IPS DF 6.9 (cell line): ENCODE measurements at regions not wholly inside any gene's neighbourhood (a gene's known extent, or its start where the extent isn't known, plus 50 kb on each side); places are given as distances from the start of the nearest gene placed in this dataset.

Experiments
- DNase-seq: peaks from one replicate; pipeline ENCODE4 v3.0.0-alpha.2; 2013; ENCODE audit warnings: low read depth, low spot score
- H3K27ac ChIP-seq: one replicate; pipeline ENCODE4 v1.5.1; 2013; ENCODE audit warnings: low read length, control low read depth
- H3K27me3 ChIP-seq: 2 replicates; pipeline ENCODE4 v1.6.1; 2013; ENCODE audit warnings: mild to moderate bottlenecking, low read length; ENCODE audit not compliant: control insufficient read depth, insufficient read depth
- H3K36me3 ChIP-seq: 2 replicates; pipeline ENCODE4 v1.6.1; 2013; ENCODE audit warnings: low read length; ENCODE audit not compliant: control insufficient read depth, insufficient read depth
- H3K4me1 ChIP-seq: 2 replicates; pipeline ENCODE4 v1.6.1; 2013; ENCODE audit warnings: low read length; ENCODE audit not compliant: control insufficient read depth, insufficient read depth
- H3K4me3 ChIP-seq: 2 replicates; pipeline ENCODE4 v1.5.1; 2013; ENCODE audit warnings: mild to moderate bottlenecking, low read length
- H3K9me3 ChIP-seq: 2 replicates; pipeline ENCODE4 v1.6.1; 2013; ENCODE audit warnings: low read length, inconsistent platforms; ENCODE audit not compliant: control insufficient read depth, insufficient read depth
- WGBS: extraction: QIAGEN DNeasy Blood & Tissue Kit; methylation state at CpG from one replicate; pipeline ENCODE4 v1.1.7; 2013; ENCODE audit warnings: mixed read lengths, missing lambda C conversion rate; ENCODE audit not compliant: insufficient read length, insufficient coverage; 5-methylcytosine and 5-hydroxymethylcytosine counted together

DNA sequence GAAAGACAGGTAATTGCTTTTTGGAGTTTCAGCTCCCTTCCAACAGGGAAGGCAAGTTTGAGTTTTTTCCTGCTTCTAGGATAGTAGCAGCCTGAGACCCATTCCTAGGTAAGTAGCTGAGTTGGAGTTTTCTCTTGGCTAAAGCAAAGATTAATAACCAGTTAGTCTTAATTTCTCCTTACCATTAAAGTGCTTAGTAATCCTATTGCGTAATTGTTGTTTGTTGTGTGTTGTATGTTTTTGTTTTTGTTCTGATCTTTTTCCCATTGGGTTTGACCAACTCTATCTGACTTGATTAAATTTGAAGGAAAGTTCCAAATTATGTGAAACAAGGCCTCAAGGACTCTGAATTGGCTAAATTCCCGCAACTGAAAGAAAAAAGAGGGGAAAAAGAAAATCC is 83.5 kb downstream of the TBX22 start:
- WGBS = no CpG with 5 or more reads among the region's 2 CpGs
- Histone ChIP-seq H3K4me1 (no peaks in the 10 kb centered on the region), H3K4me3 (no peak overlapping the region), H3K27me3 (no peaks in the 10 kb centered on the region), H3K36me3 (no peaks in the 10 kb centered on the region), H3K9me3 (no peaks in the 10 kb centered on the region), H3K27ac (no peak overlapping the region)
- no peak for DNase-seq

DNA sequence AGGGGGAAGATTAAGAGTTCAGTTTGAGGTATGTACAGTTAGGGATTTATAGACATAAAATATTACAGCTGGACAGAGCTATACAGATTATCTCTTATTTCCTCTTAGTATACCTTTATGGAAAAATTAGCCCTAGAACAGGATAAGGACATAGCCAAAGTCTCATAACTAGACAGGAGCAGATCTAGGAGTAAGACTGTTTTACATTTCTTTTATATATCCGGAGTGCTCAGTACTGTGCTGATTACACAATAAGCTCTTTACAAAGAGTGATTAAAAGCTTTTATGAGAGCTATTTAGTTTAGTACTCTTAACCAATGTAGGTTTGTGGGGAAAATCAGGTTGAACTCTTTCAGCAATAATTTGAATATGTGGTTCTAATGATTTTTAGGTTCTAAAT is 105.8 kb downstream of the TBX22 start:
- H3K9me3 ChIP-seq = no peaks in the 10 kb centered on the region
- H3K4me3 ChIP-seq = no peak overlapping the region
- WGBS = no CpG with 5 or more reads among the region's 1 CpG
- no peak overlapping the region for H3K27ac ChIP-seq
- DNase-seq = no peak
- H3K4me1 ChIP-seq = no peaks in the 10 kb centered on the region
- no peaks in the 10 kb centered on the region for H3K27me3 ChIP-seq
- H3K36me3 ChIP-seq = no peaks in the 10 kb centered on the region

DNA sequence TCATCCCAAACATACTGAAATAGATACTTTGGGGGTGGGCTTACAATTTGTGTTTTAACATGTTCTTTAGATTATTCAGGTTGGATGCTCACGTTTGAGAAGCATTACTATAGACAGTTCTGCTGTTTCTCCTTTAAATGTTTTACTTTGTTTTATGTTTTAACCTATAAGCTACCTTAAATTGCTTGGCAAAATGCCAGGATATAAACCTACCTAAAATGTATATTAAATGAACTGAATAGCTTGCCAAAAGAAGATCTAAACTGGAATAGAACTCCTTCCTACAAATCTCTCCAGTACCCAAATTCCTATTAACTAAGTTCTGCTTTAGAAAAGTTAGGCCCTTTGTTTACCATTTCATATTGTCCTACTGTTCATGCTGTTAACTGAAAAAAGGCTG is 124.4 kb downstream of the TBX22 start:
- no peak overlapping the region for H3K27ac ChIP-seq
- DNase-seq = no peak
- no peaks in the 10 kb centered on the region for H3K4me1 ChIP-seq
- H3K27me3 ChIP-seq = no peaks in the 10 kb centered on the region
- no peak overlapping the region for H3K4me3 ChIP-seq
- no peaks in the 10 kb centered on the region for H3K36me3 ChIP-seq
- no peaks in the 10 kb centered on the region for H3K9me3 ChIP-seq
- WGBS = no CpG with 5 or more reads among the region's 1 CpG

DNA sequence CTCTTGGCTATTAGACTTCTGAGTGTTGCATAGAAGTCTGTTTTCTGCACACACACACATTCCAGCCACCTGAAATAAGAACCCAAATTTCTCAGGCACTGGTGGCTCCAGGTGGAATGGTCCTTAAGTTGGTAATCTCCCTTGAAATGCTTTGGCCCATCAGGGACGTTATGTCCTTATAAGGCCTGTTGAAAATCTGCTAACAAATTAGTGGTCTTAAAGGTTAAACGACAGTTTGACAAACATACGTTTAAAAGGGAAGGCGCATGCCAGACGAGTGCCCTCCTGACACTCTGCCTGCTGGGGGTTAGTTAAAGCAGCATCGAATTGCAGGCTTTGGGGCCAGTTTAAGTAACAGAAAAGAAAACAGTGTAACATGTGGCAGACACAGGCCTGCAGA is 125.0 kb downstream of the TBX22 start:
- Histone ChIP-seq H3K27me3 (no peaks in the 10 kb centered on the region), H3K9me3 (no peaks in the 10 kb centered on the region), H3K4me3 (no peak overlapping the region), H3K4me1 (no peaks in the 10 kb centered on the region), H3K27ac (no peak overlapping the region), H3K36me3 (no peaks in the 10 kb centered on the region)
- no peak for DNase-seq
- no CpG with 5 or more reads among the region's 6 CpGs for WGBS

DNA sequence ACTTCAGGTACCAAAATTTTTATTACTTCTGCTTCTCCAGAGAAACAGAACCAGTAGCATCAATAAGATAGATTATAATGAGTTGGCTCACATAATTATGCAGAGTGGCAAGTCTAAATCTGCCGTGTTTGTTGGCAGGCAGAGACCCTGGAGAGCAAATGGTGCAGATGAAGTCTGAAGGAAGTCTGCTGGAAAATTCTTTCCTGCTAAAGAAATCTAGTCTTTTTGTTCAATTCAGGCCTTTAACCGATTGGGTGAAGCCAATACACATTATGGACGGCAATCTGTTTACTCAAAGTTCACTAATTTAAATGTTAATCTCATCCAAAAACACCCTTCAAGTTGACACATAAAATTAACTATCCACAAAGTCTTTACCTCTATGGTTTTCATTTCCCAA is 156.0 kb downstream of the TBX22 start:
- WGBS = no CpG with 5 or more reads among the region's 3 CpGs
- H3K4me3 ChIP-seq = no peak overlapping the region
- H3K36me3 ChIP-seq = no peaks in the 10 kb centered on the region
- H3K27me3 ChIP-seq = no peaks in the 10 kb centered on the region
- DNase-seq = no peak
- H3K9me3 ChIP-seq = no peaks in the 10 kb centered on the region
- H3K27ac ChIP-seq = no peak overlapping the region
- H3K4me1 ChIP-seq = no peaks in the 10 kb centered on the region

DNA sequence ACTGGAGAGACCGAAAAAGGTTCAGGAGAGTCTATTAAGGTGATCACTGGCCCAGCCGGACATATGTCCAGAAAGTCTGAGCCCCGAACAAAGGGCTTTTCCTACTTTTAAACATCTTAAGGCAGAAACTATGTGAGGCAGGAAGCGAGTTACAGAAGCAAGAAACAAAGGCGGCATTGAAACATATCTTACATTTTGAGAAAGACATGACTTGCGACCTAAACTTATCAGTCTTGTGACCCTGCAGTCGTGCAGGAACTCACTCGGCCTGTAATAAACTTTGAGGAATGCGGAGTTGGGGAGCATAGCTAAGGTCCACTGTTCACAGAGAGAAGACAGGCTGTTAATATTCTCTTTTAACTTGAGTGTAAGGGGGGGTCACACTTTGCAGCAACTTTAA is 158.7 kb downstream of the TBX22 start:
- no peak overlapping the region for H3K27ac ChIP-seq
- H3K4me3 ChIP-seq = no peak overlapping the region
- no peak for DNase-seq
- H3K36me3 ChIP-seq = no peaks in the 10 kb centered on the region
- H3K9me3 ChIP-seq = no peaks in the 10 kb centered on the region
- H3K4me1 ChIP-seq = no peaks in the 10 kb centered on the region
- H3K27me3 ChIP-seq = no peaks in the 10 kb centered on the region
- 100% methylated on average over 1 of the region's 9 CpGs for WGBS

DNA sequence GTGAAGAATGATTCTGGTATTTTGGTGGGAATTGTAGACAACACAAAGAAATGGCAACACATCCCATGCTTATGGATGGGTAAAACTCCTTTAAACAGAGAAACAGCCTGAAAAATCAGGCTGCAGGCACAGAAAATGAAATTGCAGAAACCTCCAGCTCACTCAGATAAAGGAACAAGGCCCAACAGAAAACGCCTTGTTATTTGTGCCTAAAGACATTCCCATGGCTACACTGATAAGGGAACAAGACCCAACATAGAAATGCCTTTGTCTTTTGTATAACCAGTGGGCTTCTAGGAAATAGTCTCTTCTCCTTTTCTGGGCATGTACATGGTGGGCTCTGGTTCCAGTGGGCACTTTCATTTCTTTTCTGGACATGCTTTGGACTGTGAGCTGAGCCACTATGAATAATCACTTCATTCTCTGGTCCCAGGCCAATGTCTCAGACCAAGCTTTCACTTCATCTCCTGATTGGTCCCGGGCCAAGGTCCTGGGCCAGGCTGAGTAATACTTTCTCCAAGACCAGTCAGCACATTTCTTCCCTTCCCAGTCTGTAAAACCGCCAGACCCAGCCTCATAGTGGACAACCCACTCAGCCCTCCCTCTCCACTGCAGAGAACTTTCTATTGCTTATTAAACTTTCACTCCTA is 160.5 kb downstream of the TBX22 start:
- no peak overlapping the region for H3K4me3 ChIP-seq
- H3K4me1 ChIP-seq = no peaks in the 10 kb centered on the region
- H3K27me3 ChIP-seq = no peaks in the 10 kb centered on the region
- no peak overlapping the region for H3K27ac ChIP-seq
- DNase-seq = no peak
- WGBS = no CpG with 5 or more reads among the region's 3 CpGs
- no peaks in the 10 kb centered on the region for H3K9me3 ChIP-seq
- no peaks in the 10 kb centered on the region for H3K36me3 ChIP-seq

DNA sequence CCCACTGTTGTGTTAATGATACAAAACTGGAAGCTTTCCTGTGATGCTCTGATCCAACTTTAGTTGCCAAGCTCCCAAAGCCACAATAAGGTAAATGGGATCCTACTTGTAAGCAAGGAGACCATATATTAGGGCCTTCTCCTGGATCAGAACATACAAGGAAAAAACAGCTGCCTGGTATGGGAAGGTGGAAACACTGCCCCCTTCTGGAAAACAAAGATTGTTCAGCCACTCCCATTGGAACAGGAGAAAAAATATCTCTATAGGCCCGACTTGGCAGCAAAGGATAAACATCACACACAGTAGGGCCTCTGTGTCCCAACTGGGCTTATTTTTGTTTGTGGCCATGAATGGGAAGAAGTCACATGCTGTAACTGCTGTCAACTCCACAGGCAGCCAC is 166.5 kb downstream of the TBX22 start:
- H3K36me3 ChIP-seq = no peaks in the 10 kb centered on the region
- no peak overlapping the region for H3K4me3 ChIP-seq
- H3K4me1 ChIP-seq = no peaks in the 10 kb centered on the region
- no CpG with 5 or more reads among the region's 1 CpG for WGBS
- H3K27ac ChIP-seq = no peak overlapping the region
- no peaks in the 10 kb centered on the region for H3K9me3 ChIP-seq
- no peaks in the 10 kb centered on the region for H3K27me3 ChIP-seq
- peak; percentile 13 for DNase-seq

DNA sequence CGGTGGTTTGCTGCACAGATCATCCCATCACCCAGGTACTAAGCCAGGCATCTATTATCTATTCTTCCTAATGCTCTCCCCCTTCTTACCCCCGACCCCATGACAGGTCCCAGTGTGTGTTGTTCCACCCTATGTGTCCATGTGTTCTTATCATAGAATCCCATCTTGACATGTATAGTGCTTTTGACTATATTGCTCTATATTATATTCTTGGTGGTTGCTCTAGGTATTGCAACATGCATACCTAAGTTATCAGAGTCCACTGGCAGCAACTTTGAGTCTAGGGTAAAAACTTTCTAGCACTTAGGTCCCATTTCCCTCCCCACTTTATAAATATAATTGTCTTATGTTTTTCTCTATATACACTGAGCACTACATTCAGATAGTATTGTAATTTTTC is 170.3 kb downstream of the TBX22 start:
- Histone ChIP-seq H3K27me3 (no peaks in the 10 kb centered on the region), H3K4me3 (no peak overlapping the region), H3K4me1 (no peaks in the 10 kb centered on the region), H3K27ac (no peak overlapping the region), H3K9me3 (no peaks in the 10 kb centered on the region), H3K36me3 (no peaks in the 10 kb centered on the region)
- no CpG with 5 or more reads among the region's 2 CpGs for WGBS
- no peak for DNase-seq

DNA sequence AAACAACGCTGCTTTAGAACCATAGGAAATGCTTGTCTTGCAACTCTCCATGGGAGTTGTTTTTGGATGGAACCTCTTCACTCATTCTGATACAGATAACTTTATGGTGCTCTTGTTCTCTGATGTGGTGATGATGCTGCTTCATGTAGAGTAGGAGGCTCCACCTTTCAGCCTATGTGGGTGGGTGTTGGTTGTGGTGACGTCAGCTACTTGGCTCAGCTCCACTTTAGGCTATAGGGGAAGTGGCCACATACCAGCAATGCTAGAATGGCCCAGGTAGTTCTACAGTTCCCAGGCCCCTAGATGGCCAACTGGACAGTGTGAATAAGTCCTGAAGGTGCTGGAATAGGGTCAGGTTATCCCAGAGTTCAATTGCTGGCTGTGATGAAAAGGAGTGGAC is 192.1 kb downstream of the TBX22 start:
- Histone ChIP-seq H3K36me3 (no peaks in the 10 kb centered on the region), H3K4me1 (no peaks in the 10 kb centered on the region), H3K9me3 (no peaks in the 10 kb centered on the region), H3K4me3 (no peak overlapping the region), H3K27me3 (no peaks in the 10 kb centered on the region), H3K27ac (no peak overlapping the region)
- DNase-seq = no peak
- no CpG with 5 or more reads among the region's 2 CpGs for WGBS

DNA sequence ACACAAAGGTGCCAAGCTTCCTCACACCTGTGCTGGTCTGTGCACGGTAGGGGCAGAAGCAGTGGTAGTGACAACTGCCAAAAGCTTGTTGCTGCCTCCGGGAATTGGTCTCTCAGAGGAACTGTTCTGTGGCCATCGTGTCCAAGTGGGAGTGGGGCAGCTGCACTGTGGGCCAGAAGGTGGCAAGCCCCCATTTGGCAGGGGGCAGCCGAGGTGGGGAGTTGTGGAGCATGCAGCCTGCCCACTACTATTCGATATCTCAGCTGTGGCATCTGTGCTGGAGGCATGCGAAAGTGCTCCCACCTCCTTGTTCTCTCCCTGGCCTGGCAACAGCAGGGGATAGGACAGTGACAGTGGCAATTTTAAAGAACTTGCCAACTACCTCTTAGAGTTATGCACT is 192.8 kb downstream of the TBX22 start:
- H3K27me3 ChIP-seq = no peaks in the 10 kb centered on the region
- no peaks in the 10 kb centered on the region for H3K9me3 ChIP-seq
- H3K4me3 ChIP-seq = no peak overlapping the region
- no peaks in the 10 kb centered on the region for H3K36me3 ChIP-seq
- no peaks in the 10 kb centered on the region for H3K4me1 ChIP-seq
- no CpG with 5 or more reads among the region's 6 CpGs for WGBS
- no peak for DNase-seq
- no peak overlapping the region for H3K27ac ChIP-seq
